ENCODE measurements at regions not wholly inside any gene's neighbourhood (a gene's known extent, or its start where the extent isn't known, plus 50 kb on each side); places are given as distances from the start of the nearest gene placed in this dataset.
"Not testable (repeated sequence)": the region's sequence is repeated elsewhere in the genome, so short reads cannot be mapped to it uniquely, and the experiment has no call there.

- no peak for DNase-seq (ENCODE audit: low read depth in 2 of 2)
Measured at GRCh38 chrX:40373641-40374040, 207.1 kb upstream of the ATP6AP2 start.

DNA sequence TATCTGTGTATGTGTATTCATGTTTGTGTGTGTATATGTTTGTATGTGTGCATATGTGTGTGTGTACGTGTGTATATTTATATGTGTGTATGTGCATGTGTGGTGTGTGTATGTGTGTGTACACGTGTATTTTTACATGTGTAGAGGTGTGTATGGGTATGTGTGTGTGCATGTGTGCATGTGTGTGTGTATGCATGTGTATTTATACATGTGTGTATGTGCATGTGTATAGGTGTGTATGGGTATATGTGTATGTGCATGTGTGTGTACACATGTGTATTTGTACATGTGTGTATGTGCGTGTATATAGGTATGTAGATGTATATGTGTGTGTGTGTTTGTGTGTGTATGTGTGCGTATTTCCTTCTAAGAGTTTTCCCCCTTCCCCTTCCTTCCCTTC is 207.7 kb upstream of the ATP6AP2 start:
- DNase-seq (ENCODE audit: low read depth in 2 of 2): no peak

DNA sequence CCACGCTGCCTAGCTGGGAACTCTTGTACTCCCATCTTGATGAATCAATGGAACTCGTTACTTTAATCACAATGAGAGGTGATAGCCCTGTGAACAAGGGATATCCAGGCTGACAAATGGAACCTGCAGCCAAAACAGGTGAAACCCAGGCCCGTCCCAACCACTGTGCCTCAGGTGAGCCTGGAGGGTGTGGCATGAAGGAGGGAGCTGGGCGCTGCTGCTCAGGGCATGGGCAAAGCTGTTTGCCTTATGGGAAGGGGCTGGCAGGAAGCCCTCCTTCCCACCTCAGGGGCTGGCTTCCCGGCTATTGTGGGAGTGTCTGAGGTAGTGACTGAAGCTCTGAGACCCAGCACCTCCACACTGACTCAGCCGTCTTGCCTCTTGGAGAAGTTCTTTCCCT is 209.4 kb upstream of the ATP6AP2 start:
- no peak for DNase-seq (ENCODE audit: low read depth in 2 of 2)

DNA sequence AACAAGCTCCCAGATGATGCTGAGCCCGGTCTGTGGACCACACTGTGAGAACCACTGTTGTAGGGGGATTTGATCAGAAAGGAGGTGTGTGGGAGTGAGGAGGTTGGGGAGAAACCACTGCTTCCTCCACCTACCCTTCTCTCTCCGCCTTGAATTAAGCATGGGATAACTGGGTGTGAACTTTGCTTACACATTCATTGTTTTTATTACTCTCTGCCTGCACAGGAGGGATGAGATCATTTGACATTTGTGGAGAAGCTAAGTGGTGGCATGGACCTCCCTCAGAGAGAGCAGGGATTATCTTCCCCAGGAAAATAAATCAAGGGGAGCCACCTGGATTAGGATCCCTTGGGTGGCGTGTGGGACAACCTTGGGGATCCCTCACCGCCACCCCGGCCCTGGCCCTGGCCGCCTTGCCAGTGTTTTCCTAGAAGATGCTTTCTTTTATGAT is 212.1 kb upstream of the ATP6AP2 start:
- DNase-seq (ENCODE audit: low read depth in 2 of 2): no peak

- no peak for DNase-seq (ENCODE audit: low read depth in 2 of 2)
Measured at GRCh38 chrX:40366661-40367060, 214.1 kb upstream of the ATP6AP2 start.

DNA sequence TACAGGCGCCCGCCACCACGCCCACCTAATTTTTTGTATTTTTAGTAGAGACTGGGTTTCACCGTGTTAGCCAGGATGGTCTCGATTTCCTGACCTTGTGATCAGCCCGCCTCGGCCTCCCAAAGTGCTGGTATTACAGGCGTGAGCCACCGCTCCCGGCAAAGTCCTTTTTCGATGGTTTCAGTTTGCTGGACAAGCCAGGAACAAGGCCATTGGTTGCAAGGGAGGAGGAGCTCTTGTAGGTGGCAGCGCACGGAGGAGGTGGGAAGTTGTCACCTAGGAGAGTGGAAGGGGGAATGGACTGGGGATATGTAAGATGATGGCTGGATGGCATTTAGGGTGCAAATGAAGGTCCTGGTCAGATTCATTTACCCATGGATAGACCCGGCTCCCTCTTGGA is 218.5 kb upstream of the ATP6AP2 start:
- not testable (repeated sequence) for DNase-seq (ENCODE audit: low read depth in 2 of 2)

GRCh38 chrX:40360557-40360956 is 220.2 kb upstream of the ATP6AP2 start:
- DNase-seq (ENCODE audit: low read depth in 2 of 2): no peak

DNA sequence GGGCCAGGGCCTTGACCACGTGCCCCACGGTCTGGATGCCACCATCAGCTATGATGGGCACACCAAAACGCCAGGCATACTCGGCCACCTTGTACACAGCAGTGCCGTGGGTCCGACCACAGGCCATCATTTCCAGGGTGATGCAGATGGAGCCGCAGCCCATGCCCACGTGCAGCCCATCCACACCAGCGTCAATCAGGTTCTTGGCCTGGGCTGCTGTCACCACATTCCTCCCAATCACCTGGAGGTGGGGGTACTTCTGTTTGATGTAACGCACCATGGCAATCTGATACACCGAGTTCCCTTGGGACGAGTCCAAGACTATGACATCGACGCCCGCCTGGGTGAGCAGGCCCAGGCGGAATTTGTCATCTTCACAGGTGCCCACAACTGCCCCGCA is 221.2 kb upstream of the ATP6AP2 start:
- DNase-seq (ENCODE audit: low read depth in 2 of 2): no peak

DNA sequence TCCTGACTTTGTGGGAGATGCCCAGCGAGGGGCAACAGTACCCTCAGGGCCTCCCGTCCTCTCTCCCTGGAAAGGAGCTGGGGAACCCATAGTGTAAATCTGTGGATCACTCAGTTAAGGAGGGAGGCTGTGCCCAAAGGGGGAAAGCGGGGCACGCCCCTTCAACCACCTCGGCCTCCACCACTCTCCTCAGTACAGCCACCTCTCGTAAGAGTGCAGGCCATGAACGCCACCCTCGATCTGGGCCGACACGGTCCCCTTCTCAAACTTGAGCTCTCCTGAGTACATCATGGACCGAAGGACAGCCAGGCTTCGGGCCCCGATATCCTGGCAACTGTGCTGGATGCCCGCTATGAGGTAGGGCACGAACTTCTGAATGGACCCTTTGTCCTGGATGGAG is 221.8 kb upstream of the ATP6AP2 start:
- DNase-seq (ENCODE audit: low read depth in 2 of 2): no peak

DNA sequence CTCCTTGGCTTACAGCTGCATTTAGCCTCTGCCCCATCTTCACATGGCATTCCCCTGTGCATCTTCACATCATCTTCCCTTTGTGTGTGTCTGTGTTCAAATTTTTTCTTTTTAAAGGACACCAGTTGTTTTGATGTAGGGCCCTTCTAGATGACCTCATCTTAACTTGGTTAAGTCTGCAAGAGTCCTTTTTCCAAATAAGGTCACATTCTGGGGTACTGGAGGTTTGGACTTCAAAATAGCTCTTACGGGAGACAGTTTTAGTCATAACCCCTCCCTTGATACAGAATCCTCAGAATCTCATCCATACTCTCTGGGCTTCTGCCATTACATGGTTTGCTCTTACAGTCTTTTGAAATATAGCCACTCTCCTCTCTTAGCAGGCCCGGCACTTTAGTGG is 231.5 kb upstream of the ATP6AP2 start:
- DNase-seq (ENCODE audit: low read depth in 2 of 2): no peak

DNA sequence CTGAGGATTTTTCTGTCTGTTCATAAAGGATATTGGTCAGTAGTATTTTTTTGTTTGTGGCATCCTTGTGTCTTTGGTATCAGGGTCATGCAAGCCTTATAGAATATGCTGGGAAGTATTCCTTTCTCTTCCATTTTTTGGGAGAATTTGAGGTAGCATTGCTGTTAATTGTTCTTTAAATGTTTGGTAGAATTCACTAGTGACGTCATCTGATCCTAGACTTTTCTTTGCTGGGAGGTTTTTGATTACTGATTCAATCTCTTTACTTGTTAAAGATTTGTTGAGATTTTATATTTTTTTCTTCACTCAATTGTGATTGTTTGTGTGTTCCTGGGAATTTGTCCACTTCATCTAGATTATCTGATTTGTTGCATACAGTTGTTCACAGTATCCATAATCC is 234.4 kb upstream of the ATP6AP2 start:
- no peak for DNase-seq (ENCODE audit: low read depth in 2 of 2)

GRCh38 chrX:40343319-40343718 is 237.5 kb upstream of the ATP6AP2 start:
- DNase-seq (ENCODE audit: low read depth in 2 of 2): no peak

DNA sequence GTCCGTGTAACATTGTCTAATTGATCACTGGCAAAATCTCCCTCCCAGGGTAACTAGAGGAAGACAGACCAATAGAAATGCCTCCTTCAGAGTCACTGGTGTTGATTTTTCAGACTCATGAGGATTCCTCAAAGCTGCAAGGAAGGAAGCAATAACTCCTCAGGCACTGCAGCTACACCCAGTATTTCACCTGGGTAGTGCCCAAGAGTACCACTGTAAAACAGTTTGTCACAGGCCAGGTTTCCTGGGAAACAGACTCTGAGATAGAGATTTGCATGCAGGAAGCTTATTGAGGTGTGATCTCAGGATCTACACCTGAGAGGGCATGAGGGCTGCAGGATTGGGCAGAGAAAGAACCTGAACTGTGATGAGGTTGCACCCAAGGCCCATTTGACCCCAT is 240.7 kb upstream of the ATP6AP2 start:
- DNase-seq (ENCODE audit: low read depth in 2 of 2): no peak

DNA sequence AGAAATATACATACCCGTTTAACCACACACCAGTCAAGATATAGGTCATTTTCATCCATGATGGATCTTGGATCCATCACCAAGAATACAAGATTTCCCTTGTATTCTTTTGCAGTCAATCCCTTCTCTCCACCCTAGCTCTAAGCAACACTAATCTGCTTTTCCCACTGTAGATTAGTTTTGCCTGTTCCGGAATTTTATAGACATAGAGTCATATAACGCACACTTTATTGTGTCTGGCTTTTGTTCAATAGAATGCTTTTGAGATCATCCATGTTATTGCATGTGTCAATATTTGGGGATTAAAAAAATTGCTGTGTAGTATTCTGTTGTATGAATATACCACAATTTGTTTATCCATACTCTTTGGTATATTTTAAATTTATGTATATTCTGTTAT is 235.6 kb upstream of the BCOR start:
- DNase-seq (ENCODE audit: low read depth in 2 of 2): no peak

- no peak for DNase-seq (ENCODE audit: low read depth in 2 of 2)
Measured at GRCh38 chrX:40331762-40332161, 234.0 kb upstream of the BCOR start.

- no peak for DNase-seq (ENCODE audit: low read depth in 2 of 2)
Measured at GRCh38 chrX:40331353-40331752, 233.6 kb upstream of the BCOR start.

- DNase-seq (ENCODE audit: low read depth in 2 of 2): no peak
Measured at GRCh38 chrX:40329616-40330015, 231.9 kb upstream of the BCOR start.

GRCh38 chrX:40327085-40327484 is 229.3 kb upstream of the BCOR start:
- no peak for DNase-seq (ENCODE audit: low read depth in 2 of 2)

- no peak for DNase-seq (ENCODE audit: low read depth in 2 of 2)
Measured at GRCh38 chrX:40326186-40326965, 228.6 kb upstream of the BCOR start.

DNA sequence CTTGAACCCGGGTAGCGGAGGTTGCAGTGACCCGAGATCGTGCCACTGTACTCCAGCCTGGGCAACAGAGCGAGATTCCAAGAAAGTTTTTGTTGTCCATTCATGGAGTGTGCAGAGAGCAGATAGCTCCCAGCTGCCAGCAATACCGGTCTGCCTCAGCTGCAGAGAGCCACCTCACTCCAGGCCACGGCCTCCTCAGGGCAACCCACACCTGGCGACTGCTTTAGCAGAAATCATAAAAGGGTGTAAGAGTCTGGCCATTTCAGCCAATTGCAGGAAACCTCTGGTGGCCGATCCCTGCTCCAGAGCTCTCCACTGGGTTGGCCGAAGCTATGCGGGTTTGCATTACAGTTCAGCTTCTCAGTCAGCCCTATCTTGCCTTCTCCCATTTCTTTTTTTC is 227.4 kb upstream of the BCOR start:
- DNase-seq (ENCODE audit: low read depth in 2 of 2): no peak

GRCh38 chrX:40323977-40324376 is 226.2 kb upstream of the BCOR start:
- no peak for DNase-seq (ENCODE audit: low read depth in 2 of 2)

DNA sequence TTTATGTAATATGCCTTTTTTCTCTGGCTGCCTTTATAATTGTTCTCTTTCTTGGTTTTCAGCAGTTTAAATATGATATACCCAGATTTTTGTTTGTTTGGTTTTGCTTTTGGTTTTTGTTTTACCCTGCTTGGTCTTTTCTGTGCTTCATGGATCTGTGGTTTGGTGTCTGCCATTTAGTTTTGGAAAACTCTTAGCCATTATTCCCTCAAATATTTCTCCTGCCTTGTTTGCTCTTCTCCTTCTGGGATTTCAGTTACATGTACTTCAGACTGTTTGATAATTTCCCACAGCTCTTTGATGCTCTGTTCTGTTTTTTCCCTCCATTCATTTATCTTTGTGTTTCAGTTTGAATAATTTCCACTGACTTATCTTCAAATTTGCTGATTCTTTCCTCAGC is 223.1 kb upstream of the BCOR start:
- no peak for DNase-seq (ENCODE audit: low read depth in 2 of 2)

DNA sequence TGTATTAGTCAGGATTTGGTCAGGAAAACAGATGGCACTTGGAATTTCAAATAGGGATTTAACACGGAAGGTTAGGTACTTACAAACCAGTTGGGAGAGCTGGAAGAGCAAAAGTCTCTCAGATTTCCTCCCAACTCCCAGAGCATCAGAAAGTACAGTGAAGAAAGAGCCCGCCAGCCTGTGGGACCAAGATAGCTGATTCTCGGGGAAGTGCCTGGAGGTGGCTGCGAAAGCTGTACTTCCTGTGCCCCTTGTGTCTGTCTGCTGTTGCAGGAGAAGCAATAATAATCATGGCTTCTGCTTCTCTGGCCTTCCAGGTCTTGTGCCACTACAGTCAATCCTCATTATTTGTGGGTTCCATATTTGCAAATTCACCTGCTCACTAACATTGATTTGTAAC is 221.0 kb upstream of the BCOR start:
- no peak for DNase-seq (ENCODE audit: low read depth in 2 of 2)

DNA sequence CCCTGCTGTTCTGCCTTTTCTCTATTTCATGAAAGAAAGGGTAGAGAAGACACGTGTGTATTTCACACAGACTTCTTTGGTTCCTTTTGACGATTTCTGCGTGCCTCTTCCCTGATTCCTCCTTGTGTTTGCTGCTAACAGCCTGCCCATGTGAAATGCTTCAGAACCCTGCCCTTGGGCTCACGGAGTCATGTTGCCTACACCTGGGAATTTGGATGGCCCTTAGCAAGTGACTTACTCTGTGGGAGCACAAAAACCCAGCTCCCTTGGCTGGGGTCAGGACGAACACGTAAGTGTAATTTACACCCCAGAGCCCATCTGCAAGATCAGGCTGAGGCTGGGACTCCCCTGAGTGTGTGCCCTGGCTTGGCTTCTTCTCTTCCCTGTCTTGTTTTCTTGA is 220.3 kb upstream of the BCOR start:
- no peak for DNase-seq (ENCODE audit: low read depth in 2 of 2)

Measured in stimulated activated CD4-positive, alpha-beta T cell treated with anti-CD3 and anti-CD28 coated beads, Interleukin-1b, Interleukin-23, amount 100 ng/mL, for 4 hours (primary cell).